OCI-LY1 (cell line): ENCODE measurements at regions not wholly inside any gene's neighbourhood (a gene's known extent, or its start where the extent isn't known, plus 50 kb on each side); places are given as distances from the start of the nearest gene placed in this dataset.

Source experiments
- H2AFZ ChIP-seq: fragments of 200-600 bp; sonication (generic), shearing (Covaris generic); 2 replicates; pipeline ENCODE4 v1.6.0; 2014; ENCODE audit warnings: antibody characterized with exemption, mild to moderate bottlenecking, low read length
- H3F3A ChIP-seq: fragments of 200-600 bp; sonication (generic), shearing (Covaris generic); 2 replicates; pipeline ENCODE4 v1.6.0; 2014; ENCODE audit warnings: mild to moderate bottlenecking, antibody characterized with exemption, low read length, moderate library complexity; ENCODE audit not compliant: insufficient read depth
- H3K27ac ChIP-seq: fragments of 200-600 bp; sonication (generic); 2 replicates; pipeline ENCODE4 v1.5.1; 2014; ENCODE audit warnings: low read length, mixed run types, mild to moderate bottlenecking, low read depth; ENCODE audit not compliant: poor library complexity, severe bottlenecking
- H3K27me3 ChIP-seq: fragments of 200-600 bp; sonication (generic); 2 replicates; pipeline ENCODE4 v1.6.0; 2014; ENCODE audit warnings: antibody characterized with exemption, mild to moderate bottlenecking, low read length, moderate library complexity; ENCODE audit not compliant: insufficient read depth
- H3K36me3 ChIP-seq: fragments of 200-600 bp; sonication (generic); 2 replicates; pipeline ENCODE4 v1.6.1; 2014; ENCODE audit warnings: mild to moderate bottlenecking, antibody characterized with exemption, low read length, moderate library complexity, mixed read lengths; ENCODE audit not compliant: insufficient read depth
- H3K4me1 ChIP-seq: fragments of 200-600 bp; sonication (generic); 2 replicates; pipeline ENCODE4 v1.5.1; 2014; ENCODE audit warnings: mild to moderate bottlenecking, low read length, moderate library complexity; ENCODE audit not compliant: insufficient read depth, severe bottlenecking
- H3K4me2 ChIP-seq: fragments of 200-600 bp; sonication (generic), shearing (Covaris generic); 2 replicates; pipeline ENCODE4 v1.6.1; 2014; ENCODE audit warnings: low read length
- H3K4me3 ChIP-seq: fragments of 200-600 bp; sonication (generic); 2 replicates; pipeline ENCODE4 v1.5.1; 2014; ENCODE audit warnings: low read length, low read depth, mild to moderate bottlenecking, mixed read lengths; ENCODE audit not compliant: poor library complexity, severe bottlenecking
- H3K79me2 ChIP-seq: fragments of 200-600 bp; shearing (Covaris generic); 2 replicates; pipeline ENCODE4 v1.6.1; 2016; ENCODE audit warnings: mixed run types, low read length, mixed read lengths; ENCODE audit not compliant: insufficient read depth
- H3K9ac ChIP-seq: fragments of 200-600 bp; sonication (generic), shearing (Covaris generic); 2 replicates; pipeline ENCODE4 v1.6.1; 2014; ENCODE audit warnings: mild to moderate bottlenecking, low read length, mixed read lengths
- H3K9me2 ChIP-seq: fragments of 200-600 bp; sonication (generic), shearing (Covaris generic); 2 replicates; pipeline ENCODE4 v1.6.1; 2014; ENCODE audit warnings: low read depth, mild to moderate bottlenecking, low read length, mixed read lengths
- H3K9me3 ChIP-seq: fragments of 200-600 bp; shearing (Covaris generic); 2 replicates; pipeline ENCODE4 v1.6.1; 2014; ENCODE audit warnings: low read length, mixed read lengths
- H4K20me1 ChIP-seq: fragments of 200-600 bp; sonication (generic), shearing (Covaris generic); 2 replicates; pipeline ENCODE4 v1.6.0; 2016; ENCODE audit warnings: mild to moderate bottlenecking, low read length; ENCODE audit not compliant: insufficient read depth
- CTCF ChIP-seq: fragments of 200-600 bp; sonication (generic), shearing (Covaris generic); IDR thresholded peaks from 2 replicates; pipeline ENCODE4 v1.5.1; 2017; ENCODE audit warnings: mild to moderate bottlenecking, antibody characterized with exemption, low read length, moderate library complexity, mixed read lengths
- EZH2 ChIP-seq: fragments of 200-600 bp; sonication (generic), shearing (Covaris generic); IDR thresholded peaks from 2 replicates; pipeline ENCODE4 v1.8.0; 2017; ENCODE audit warnings: borderline replicate concordance, mixed run types, mild to moderate bottlenecking, antibody characterized with exemption, low read length, moderate library complexity, mixed read lengths

- Histone ChIP-seq H4K20me1 (no peaks in the 10 kb centered on the region), H3K4me2 (no peak overlapping the region), H3K79me2 (no peaks in the 10 kb centered on the region), H3K27me3 (no peaks in the 10 kb centered on the region), H3K9me2 (no peaks in the 10 kb centered on the region), H2AFZ (no peak overlapping the region), H3K36me3 (no peaks in the 10 kb centered on the region), H3K9me3 (no peaks in the 10 kb centered on the region), H3K4me3 (no peak overlapping the region), H3K4me1 (no peaks in the 10 kb centered on the region), H3K27ac (no peak overlapping the region), H3F3A (no peaks in the 10 kb centered on the region), H3K9ac (no peak overlapping the region)
- no peak for TF ChIP-seq EZH2
- TF ChIP-seq CTCF: no peak
Measured at GRCh38 chr6:147141711-147142308, 62.4 kb upstream of the STXBP5 start.

GRCh38 chr6:147142684-147143245 is 61.5 kb upstream of the STXBP5 start:
- H3K27me3 ChIP-seq: no peaks in the 10 kb centered on the region
- no peak overlapping the region for H2AFZ ChIP-seq
- no peaks in the 10 kb centered on the region for H3K9me3 ChIP-seq
- no peaks in the 10 kb centered on the region for H3F3A ChIP-seq
- no peaks in the 10 kb centered on the region for H3K36me3 ChIP-seq
- no peak for TF ChIP-seq CTCF
- no peak for TF ChIP-seq EZH2
- H3K4me1 ChIP-seq: no peaks in the 10 kb centered on the region
- H3K27ac ChIP-seq: no peak overlapping the region
- no peak overlapping the region for H3K4me2 ChIP-seq
- no peaks in the 10 kb centered on the region for H3K79me2 ChIP-seq
- no peak overlapping the region for H3K9ac ChIP-seq
- H3K9me2 ChIP-seq: no peaks in the 10 kb centered on the region
- H3K4me3 ChIP-seq: no peak overlapping the region
- no peaks in the 10 kb centered on the region for H4K20me1 ChIP-seq

GRCh38 chr6:147149092-147149491 is 55.1 kb upstream of the STXBP5 start:
- no peaks in the 10 kb centered on the region for H3K9me2 ChIP-seq
- no peak overlapping the region for H2AFZ ChIP-seq
- no peaks in the 10 kb centered on the region for H3K79me2 ChIP-seq
- H3K36me3 ChIP-seq: no peaks in the 10 kb centered on the region
- H3F3A ChIP-seq: no peaks in the 10 kb centered on the region
- no peaks in the 10 kb centered on the region for H3K27me3 ChIP-seq
- no peak overlapping the region for H3K27ac ChIP-seq
- H4K20me1 ChIP-seq: no peaks in the 10 kb centered on the region
- H3K4me1 ChIP-seq: no peaks in the 10 kb centered on the region
- no peak overlapping the region for H3K9ac ChIP-seq
- no peak for TF ChIP-seq CTCF
- no peak for TF ChIP-seq EZH2
- no peak overlapping the region for H3K4me3 ChIP-seq
- no peak overlapping the region for H3K4me2 ChIP-seq
- H3K9me3 ChIP-seq: no peaks in the 10 kb centered on the region
